ENCODE measurements at regions not wholly inside any gene's neighbourhood (a gene's known extent, or its start where the extent isn't known, plus 50 kb on each side); places are given as distances from the start of the nearest gene placed in this dataset.

GRCh38 chr6:120302041-120302440, 952.5 kb upstream of the MAN1A1 start:
- no peaks in the 10 kb centered on the region for H3K23me2 ChIP-seq (ENCODE audit: insufficient read length, low read depth, low read length, poor library complexity, severe bottlenecking)
- H4K20me1 ChIP-seq (ENCODE audit: control insufficient read depth, insufficient read depth, insufficient read length) = no peaks in the 10 kb centered on the region
- H2AFZ ChIP-seq (ENCODE audit: low read length) = no peak overlapping the region
- TF ChIP-seq CTCF (conservative IDR thresholded peaks at IDR 0.05) = no peak
- Mint-ChIP-seq H3K4me1 (peaks cover 4 to 5% of the 10 kb centered on the region in 2 experiments), H3K4me3 (no peak overlapping the region), H3K9me3 (no peaks in the 10 kb centered on the region), H3K27ac (no peak overlapping the region), H3K36me3 (ENCODE audit: insufficient read depth in 1 of 3, low read depth in 3 of 3) (no peaks in the 10 kb centered on the region), H3K27me3 (ENCODE audit: low read depth) (no peaks in the 10 kb centered on the region)
- no peak overlapping the region for H4K5ac ChIP-seq (ENCODE audit: insufficient read length, low read depth, low read length)
- no peak for DNase-seq
- H3K14ac ChIP-seq (ENCODE audit: insufficient read depth, low read length) = no peak overlapping the region
- no peaks in the 10 kb centered on the region for H3K4me1 ChIP-seq (ENCODE audit: insufficient read depth, low read length)
- no peak overlapping the region for H2BK15ac ChIP-seq (ENCODE audit: low read depth, low read length)
- H3K9me3 ChIP-seq (ENCODE audit: control insufficient read depth, low read depth, low read length) = no peaks in the 10 kb centered on the region
- H4K8ac ChIP-seq (replicated peaks; ENCODE audit: insufficient read length, low read depth, low read length) = no peak overlapping the region
- no peaks in the 10 kb centered on the region for H3K79me1 ChIP-seq (ENCODE audit: insufficient read depth, low read depth, low read length, poor library complexity, severe bottlenecking)
- WGBS (ENCODE audit: extremely low coverage, insufficient read length, low lambda C conversion rate) = no CpG with 5 or more reads among the region's 2 CpGs
- no peak overlapping the region for H3K4ac ChIP-seq (ENCODE audit: low read depth, low read length)
- no peak overlapping the region for H3K56ac ChIP-seq (ENCODE audit: insufficient read length, low read depth, low read length)
- no peak overlapping the region for H2BK5ac ChIP-seq (ENCODE audit: insufficient read length, low read length)
- H4K91ac ChIP-seq (ENCODE audit: insufficient read length, low read depth, low read length) = no peak overlapping the region
- H3K9ac ChIP-seq (ENCODE audit: extremely low read depth, insufficient read length, low read length) = no peak overlapping the region
- H2BK12ac ChIP-seq (ENCODE audit: insufficient read length, low read depth, low read length) = no peak overlapping the region
- H3K27ac ChIP-seq (ENCODE audit: insufficient read length, low read depth, low read length) = no peak overlapping the region
- no peak overlapping the region for H2BK120ac ChIP-seq (ENCODE audit: low read depth, low read length, poor library complexity, severe bottlenecking)
- H3K79me2 ChIP-seq (ENCODE audit: insufficient read depth, low read length) = no peaks in the 10 kb centered on the region
- H3K4me2 ChIP-seq (ENCODE audit: insufficient read depth, insufficient read length, low read length) = no peak overlapping the region
- no peaks in the 10 kb centered on the region for H3K27me3 ChIP-seq (ENCODE audit: insufficient read depth, low read length)
- H2AK5ac ChIP-seq (ENCODE audit: insufficient read length, low read length) = no peak overlapping the region
- H3K18ac ChIP-seq (ENCODE audit: insufficient read length, low read depth, low read length) = no peak overlapping the region
- H3K23ac ChIP-seq (ENCODE audit: insufficient read length, low read depth, low read length) = no peak overlapping the region
- H3T11ph ChIP-seq (ENCODE audit: low read length) = no peak overlapping the region
- no peak overlapping the region for H2BK20ac ChIP-seq (ENCODE audit: low read depth, low read length, poor library complexity, severe bottlenecking)

Measured in H9 (cell line).